LNCaP clone FGC (cell line): ENCODE measurements at regions not wholly inside any gene's neighbourhood (a gene's known extent, or its start where the extent isn't known, plus 50 kb on each side); places are given as distances from the start of the nearest gene placed in this dataset.

Experiments
- DNase-seq: peaks from one replicate; pipeline ENCODE4 v3.0.0-alpha.2; 2011; ENCODE audit warnings: low read depth
- H3K4me3 ChIP-seq: 2 replicates; pipeline ENCODE4 v1.5.1; 2011; ENCODE audit warnings: mild to moderate bottlenecking, low read depth, low read length, control low read depth
- TF ChIP-seq, protein P1 (sequence below): IDR thresholded peaks from 2 replicates; pipeline ENCODE4 v1.5.1; 2012; ENCODE audit warnings: mild to moderate bottlenecking; ENCODE audit not compliant: control insufficient read depth, insufficient read depth; ENCODE audit errors: extremely low read depth

DNA sequence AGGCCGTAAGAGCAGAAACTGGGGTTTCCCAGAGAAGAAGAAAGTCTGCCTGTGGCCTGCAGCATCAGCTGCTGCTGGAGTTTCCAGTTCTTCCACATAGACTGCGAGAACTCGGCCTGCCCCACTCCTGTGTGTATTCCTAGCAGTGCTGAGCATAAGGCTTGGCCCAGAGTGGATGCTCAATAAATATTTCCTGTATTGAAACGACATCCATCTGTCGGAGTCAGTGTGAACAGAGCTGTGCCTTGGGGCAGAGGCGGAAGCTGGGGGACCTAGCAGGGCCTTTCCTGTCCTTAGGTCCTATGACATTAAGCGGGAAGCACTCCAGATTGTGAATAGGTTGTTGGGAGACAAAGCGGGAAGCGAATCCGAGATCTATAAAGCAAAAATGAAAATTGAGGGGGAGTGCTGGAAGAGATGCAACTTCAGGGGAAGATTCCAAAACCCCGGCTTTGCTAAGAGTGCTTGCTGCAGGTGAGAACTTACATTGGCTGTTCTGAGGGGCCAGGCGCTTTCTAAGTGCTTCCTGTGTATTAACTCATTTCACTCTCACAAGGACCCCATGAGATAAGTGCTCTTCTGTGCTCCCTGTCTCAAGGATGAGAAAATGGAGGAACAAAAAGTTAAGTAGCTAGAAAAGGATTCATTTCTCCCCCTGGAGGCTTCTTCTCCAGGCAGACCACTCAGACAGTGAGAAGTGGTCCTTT is 76.1 kb upstream of the CXCL14 start:
- DNase-seq: no peak
- TF ChIP-seq, protein P1, sequence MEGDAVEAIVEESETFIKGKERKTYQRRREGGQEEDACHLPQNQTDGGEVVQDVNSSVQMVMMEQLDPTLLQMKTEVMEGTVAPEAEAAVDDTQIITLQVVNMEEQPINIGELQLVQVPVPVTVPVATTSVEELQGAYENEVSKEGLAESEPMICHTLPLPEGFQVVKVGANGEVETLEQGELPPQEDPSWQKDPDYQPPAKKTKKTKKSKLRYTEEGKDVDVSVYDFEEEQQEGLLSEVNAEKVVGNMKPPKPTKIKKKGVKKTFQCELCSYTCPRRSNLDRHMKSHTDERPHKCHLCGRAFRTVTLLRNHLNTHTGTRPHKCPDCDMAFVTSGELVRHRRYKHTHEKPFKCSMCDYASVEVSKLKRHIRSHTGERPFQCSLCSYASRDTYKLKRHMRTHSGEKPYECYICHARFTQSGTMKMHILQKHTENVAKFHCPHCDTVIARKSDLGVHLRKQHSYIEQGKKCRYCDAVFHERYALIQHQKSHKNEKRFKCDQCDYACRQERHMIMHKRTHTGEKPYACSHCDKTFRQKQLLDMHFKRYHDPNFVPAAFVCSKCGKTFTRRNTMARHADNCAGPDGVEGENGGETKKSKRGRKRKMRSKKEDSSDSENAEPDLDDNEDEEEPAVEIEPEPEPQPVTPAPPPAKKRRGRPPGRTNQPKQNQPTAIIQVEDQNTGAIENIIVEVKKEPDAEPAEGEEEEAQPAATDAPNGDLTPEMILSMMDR: no peak

DNA sequence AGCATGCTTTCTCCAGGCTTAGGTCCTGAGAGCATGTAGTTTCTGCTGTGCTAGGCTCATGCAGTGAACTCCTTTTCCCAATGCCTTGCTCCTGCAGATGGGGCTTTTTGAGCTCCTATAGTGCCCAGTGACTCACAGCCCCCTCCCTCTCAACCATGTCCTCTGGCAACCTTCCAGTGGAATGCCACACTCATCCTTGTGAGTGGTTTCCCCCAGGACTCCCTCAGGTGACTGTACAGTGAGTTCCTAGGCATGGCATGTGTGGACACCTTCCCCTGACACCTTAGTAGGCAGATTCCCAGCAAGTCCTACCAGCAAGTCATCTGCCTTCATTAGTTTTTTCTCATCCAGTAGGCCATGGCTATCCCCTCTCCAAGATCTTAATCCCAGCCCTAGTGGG is 72.4 kb upstream of the CXCL14 start:
- TF ChIP-seq, protein P1: no peak
- no peak for DNase-seq
- no peak overlapping the region for H3K4me3 ChIP-seq

More for the DNA sequence above, 76.1 kb upstream of the CXCL14 start:
- no peak overlapping the region for H3K4me3 ChIP-seq

DNA sequence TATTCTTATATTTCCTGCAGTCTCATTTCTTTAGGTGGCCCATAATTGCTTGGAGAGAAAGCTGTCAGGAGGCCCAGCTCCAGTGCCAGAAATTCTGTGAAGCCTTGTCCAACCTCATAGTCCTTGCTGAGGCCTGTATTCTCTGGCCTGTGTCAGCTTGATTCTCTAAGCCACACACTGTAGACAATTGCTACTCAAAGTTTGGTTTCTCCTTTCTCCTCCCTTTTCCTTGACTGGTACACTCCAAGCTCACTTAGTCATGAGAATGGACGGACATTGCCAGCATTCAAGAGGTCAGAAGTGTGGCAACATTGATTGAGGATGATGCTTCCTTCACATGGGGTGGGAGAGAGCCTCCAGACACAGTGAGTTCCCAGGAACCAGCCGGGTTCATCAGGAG is 71.3 kb upstream of the CXCL14 start:
- DNase-seq: no peak
- TF ChIP-seq, protein P1: no peak
- no peak overlapping the region for H3K4me3 ChIP-seq

DNA sequence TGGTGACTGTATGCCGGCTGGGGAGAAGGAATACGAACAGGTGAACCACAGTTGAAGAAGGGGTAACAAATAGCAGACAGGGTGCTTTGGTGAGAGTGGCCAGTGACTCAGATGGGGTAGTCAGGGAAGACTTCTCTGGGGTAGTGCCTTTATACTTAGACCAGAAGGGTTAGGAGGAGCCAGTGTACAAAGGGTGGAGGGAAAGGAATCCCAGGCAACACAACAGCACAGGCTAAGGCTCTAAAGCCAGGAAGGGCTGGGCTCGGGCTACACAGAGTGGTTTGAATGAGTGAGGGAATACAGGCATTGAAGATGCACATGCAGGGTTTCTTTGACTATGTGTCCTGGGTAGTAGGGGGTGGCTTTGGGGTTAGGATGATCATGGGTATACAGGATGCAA is 70.6 kb upstream of the CXCL14 start:
- H3K4me3 ChIP-seq: no peak overlapping the region

DNA sequence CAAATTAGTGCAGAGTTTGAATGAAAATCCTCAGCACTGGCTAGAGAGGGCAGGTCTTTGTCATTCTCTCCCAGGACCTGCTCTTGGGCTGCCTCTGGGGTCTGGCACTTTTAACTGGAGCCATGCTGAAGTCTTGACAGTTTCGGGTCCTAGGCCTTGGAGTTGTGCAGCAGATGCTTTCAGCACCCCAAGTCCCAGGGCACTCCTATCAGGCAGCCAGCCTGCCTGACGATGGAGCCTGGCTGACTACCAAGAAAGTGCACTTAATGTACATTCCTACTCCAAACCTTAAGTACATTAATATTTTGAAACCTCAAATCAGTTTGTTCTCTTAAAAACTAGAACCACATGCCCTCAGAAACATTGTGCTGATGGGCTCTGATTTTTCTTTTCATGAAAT is 69.3 kb upstream of the CXCL14 start:
- DNase-seq: no peak
- TF ChIP-seq, protein P1: no peak
- H3K4me3 ChIP-seq: no peak overlapping the region

More for the DNA sequence above, 70.6 kb upstream of the CXCL14 start:
- TF ChIP-seq, protein P1: no peak
- no peak for DNase-seq

DNA sequence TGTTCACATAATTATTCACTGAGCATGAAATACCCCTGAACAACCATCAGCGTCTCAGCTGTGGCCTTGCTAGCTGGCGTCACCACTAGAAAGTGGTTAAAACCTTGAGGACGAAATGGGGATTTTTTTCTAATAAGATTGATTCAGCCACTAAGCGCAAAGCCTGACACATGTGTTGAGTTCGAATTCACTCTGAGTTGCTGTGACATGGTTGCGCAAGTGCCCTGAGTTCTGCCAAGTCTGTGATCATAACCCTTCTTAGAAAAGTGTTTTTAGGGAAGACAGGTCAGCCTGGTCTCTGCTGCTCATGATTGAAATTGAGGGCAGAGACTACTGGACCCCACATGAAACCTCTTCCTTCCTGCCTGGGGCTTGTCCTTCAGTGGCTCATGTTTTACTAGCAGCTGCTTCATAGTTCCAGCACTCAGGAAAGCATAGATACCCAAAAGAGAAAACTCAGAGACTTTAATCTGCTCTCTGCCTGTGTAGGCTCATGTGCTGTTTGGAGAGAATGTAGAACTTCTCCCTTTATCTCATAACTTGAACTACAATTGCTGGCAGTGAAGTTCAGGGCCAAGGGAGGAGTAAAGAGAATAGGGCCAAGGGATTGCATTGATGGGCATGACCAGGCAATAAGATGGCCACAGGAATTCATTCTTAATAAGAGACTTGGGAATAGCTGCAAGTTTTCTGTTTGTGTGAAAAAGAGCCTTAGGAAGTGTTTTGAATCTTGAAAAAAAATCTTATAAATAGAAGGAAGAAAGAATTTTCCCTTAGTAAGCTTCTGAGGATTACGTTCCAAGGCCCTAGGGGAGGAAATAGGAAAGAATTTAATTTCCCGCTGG is 66.8 kb upstream of the CXCL14 start:
- TF ChIP-seq, protein P1: no peak
- no peak overlapping the region for H3K4me3 ChIP-seq

More for the DNA sequence above, 66.8 kb upstream of the CXCL14 start:
- no peak for DNase-seq
